Ishikawa (cell line): ENCODE measurements at regions not wholly inside any gene's neighbourhood (a gene's known extent, or its start where the extent isn't known, plus 50 kb on each side); places are given as distances from the start of the nearest gene placed in this dataset.

Experiments
- CEBPB ChIP-seq: IDR thresholded peaks from 2 replicates; pipeline ENCODE4 v1.6.1; 2012
- EP300 ChIP-seq: IDR thresholded peaks from 2 replicates; pipeline ENCODE4 v1.6.1; 2012; ENCODE audit warnings: borderline replicate concordance
- RAD21 ChIP-seq: IDR thresholded peaks from 2 replicates; pipeline ENCODE4 v1.6.1; 2012; ENCODE audit warnings: low read depth
- TAF1 ChIP-seq: IDR thresholded peaks from 2 replicates; pipeline ENCODE4 v1.6.1; 2012; ENCODE audit warnings: low read depth, mild to moderate bottlenecking
- TCF12 ChIP-seq: IDR thresholded peaks from 2 replicates; pipeline ENCODE4 v1.6.1; 2012; ENCODE audit warnings: low read depth
- TF ChIP-seq, protein P1 (sequence below): IDR thresholded peaks from 2 replicates; pipeline ENCODE4 v1.6.1; 2012

GRCh38 chr9:21670374-21670773 is 132.1 kb upstream of the MTAP start:
- TF ChIP-seq, protein P1, sequence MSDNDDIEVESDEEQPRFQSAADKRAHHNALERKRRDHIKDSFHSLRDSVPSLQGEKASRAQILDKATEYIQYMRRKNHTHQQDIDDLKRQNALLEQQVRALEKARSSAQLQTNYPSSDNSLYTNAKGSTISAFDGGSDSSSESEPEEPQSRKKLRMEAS, result no peak
- TF ChIP-seq EP300, result no peak
- TF ChIP-seq TCF12, result no peak
- no peak for TF ChIP-seq TAF1
- no peak for TF ChIP-seq RAD21
- TF ChIP-seq CEBPB, result no peak
